Psoas muscle (tissue), 7 donors: ENCODE measurements at regions not wholly inside any gene's neighbourhood (a gene's known extent, or its start where the extent isn't known, plus 50 kb on each side); places are given as distances from the start of the nearest gene placed in this dataset.

Experiments used
- ATAC-seq, 4 donors: fragments of 200-7000 bp; cut with Tn5 transposase; one replicate each; pipeline ENCODE4 v1.9.1; 2020; ENCODE audit warnings: moderate library complexity in 3 of 4, mild to moderate bottlenecking in 2 of 4
- DNase-seq, 2 donors: peaks; one replicate each; pipeline ENCODE4 v3.0.0-alpha.2; 2020
- H3K27ac ChIP-seq: fragments of 200-600 bp; one replicate; pipeline ENCODE4 v1.8.0; 2022
- H3K27me3 ChIP-seq, 3 donors: fragments of 200-600 bp in 1 of 3; one replicate each; pipeline versions ENCODE4 v1.6.1 to v1.8.0; 2013 to 2022; ENCODE audit warnings: low read length in 2 of 3, mild to moderate bottlenecking in 2 of 3, moderate library complexity in 1 of 3; ENCODE audit not compliant: insufficient read depth in 3 of 3
- H3K36me3 ChIP-seq, 2 donors: fragments of 200-600 bp in 1 of 2; one replicate each; pipeline versions ENCODE4 v1.6.1 to v1.8.0; 2013 to 2022; ENCODE audit warnings: low read depth in 1 of 2, mild to moderate bottlenecking in 1 of 2, moderate library complexity in 1 of 2; ENCODE audit not compliant: insufficient read depth in 1 of 2
- H3K4me1 ChIP-seq: fragments of 200-600 bp; one replicate; pipeline ENCODE4 v1.8.0; 2022
- H3K4me3 ChIP-seq: fragments of 200-600 bp; one replicate; pipeline ENCODE4 v1.8.0; 2022; ENCODE audit warnings: mild to moderate bottlenecking
- H3K9me3 ChIP-seq: fragments of 200-600 bp; one replicate; pipeline ENCODE4 v1.8.0; 2022
- CTCF ChIP-seq: fragments of 200-600 bp; IDR thresholded peaks from one replicate; pipeline ENCODE4 v1.8.0; 2022; ENCODE audit warnings: antibody characterized with exemption
- WGBS, 3 donors: extraction: QIAGEN DNeasy Blood & Tissue Kit; methylation state at CpG; one replicate each; pipeline versions ENCODE4 v1.1.6 to v1.1.7; 2013; 5-methylcytosine and 5-hydroxymethylcytosine counted together
- intact Hi-C, 2 donors: fragments of 100-400 bp; cut with DNase I; formaldehyde crosslinking; loops; one replicate each; pipeline versions ENCODE4 v1.11.0 to v1.14.2; 2022
- donor health status: healthy with polysubstance abuse.
- donor health status: DM: no; HTN: no; CAD: no; lungs with moderate emphysema.
- donor health status: Bipolar disorder and iron deficiency.
- donor health status: healthy.
- donor health status: DM: yes; HTN: yes; CAD: no.
- donor health status: DM: no; HTN: no; CAD: no.
- donor health status: DM: yes; HTN: yes; CAD: no.

GRCh38 chr6:10149603-10150002 lies 265.3 kb downstream of the TFAP2A start:
- no peak for TF ChIP-seq CTCF
- Histone ChIP-seq H3K27me3 (no peaks in the 10 kb centered on the region), H3K9me3 (no peaks in the 10 kb centered on the region), H3K27ac (no peak overlapping the region), H3K36me3 (no peaks in the 10 kb centered on the region), H3K4me3 (no peak overlapping the region), H3K4me1 (no peaks in the 10 kb centered on the region)
- 85 to 89% (median 87%) methylated on average over 12 of the region's 12 CpGs for whole genome bisulfite sequencing, 3 donors
- DNase-seq (no peak), ATAC-seq (no peak)
- intact Hi-C loops: no loop called here

- 31 to 48% (median 38%) methylated on average over 5 of the region's 5 CpGs for WGBS, 3 donors
- ATAC-seq: peak in 1 of 4 donors; percentile 69
- no peaks in the 10 kb centered on the region for H3K4me1 ChIP-seq
Measured at GRCh38 chr6:10146715-10147451, 268.0 kb downstream of the TFAP2A start.

GRCh38 chr6:10144772-10145171 lies 270.1 kb downstream of the TFAP2A start:
- H3K27me3 ChIP-seq: no peaks in the 10 kb centered on the region
- H3K4me3 ChIP-seq: no peak overlapping the region
- H3K4me1 ChIP-seq: no peaks in the 10 kb centered on the region
- H3K27ac ChIP-seq: no peak overlapping the region
- TF ChIP-seq CTCF: no peak
- ATAC-seq (no peak), DNase-seq (no peak)
- intact Hi-C loops: no loop called here
- no peaks in the 10 kb centered on the region for H3K9me3 ChIP-seq
- H3K36me3 ChIP-seq: no peaks in the 10 kb centered on the region
- 58 to 67% (median 66%) methylated on average over 1 of the region's 1 CpG for WGBS, 3 donors

More at GRCh38 chr6:10146715-10147451, 268.0 kb downstream of the TFAP2A start:
- no peaks in the 10 kb centered on the region for H3K9me3 ChIP-seq
- intact Hi-C loops: no loop called here
- no peak for TF ChIP-seq CTCF
- H3K36me3 ChIP-seq: no peaks in the 10 kb centered on the region
- H3K4me3 ChIP-seq: peak overlapping the region; percentile 57
- H3K27me3 ChIP-seq: no peaks in the 10 kb centered on the region
- DNase-seq: no peak
- no peak overlapping the region for H3K27ac ChIP-seq

- no peaks in the 10 kb centered on the region for H3K4me1 ChIP-seq
- TF ChIP-seq CTCF: no peak
- H3K4me3 ChIP-seq: no peak overlapping the region
- no peaks in the 10 kb centered on the region for H3K9me3 ChIP-seq
- WGBS, 3 donors: 62 to 65% (median 65%) methylated on average over 3 of the region's 3 CpGs
- DNase-seq: no peak
- no peaks in the 10 kb centered on the region for H3K36me3 ChIP-seq
- intact Hi-C loops: no loop called here
- H3K27ac ChIP-seq: no peak overlapping the region
- no peaks in the 10 kb centered on the region for H3K27me3 ChIP-seq
- ATAC-seq: no peak
Measured at GRCh38 chr6:10141746-10142443, 273.0 kb downstream of the TFAP2A start.
